Stimulated activated CD4-positive, alpha-beta T cell treated with anti-CD3 and anti-CD28 coated beads, TNF-alpha, amount 100 ng/mL, for 48 hours (primary cell): ENCODE measurements at regions not wholly inside any gene's neighbourhood (a gene's known extent, or its start where the extent isn't known, plus 50 kb on each side); places are given as distances from the start of the nearest gene placed in this dataset.
"Not testable (repeated sequence)": the region's sequence is repeated elsewhere in the genome, so short reads cannot be mapped to it uniquely, and the experiment has no call there.

ENCODE experiments used
- DNase-seq, 3 donors: peaks; one replicate each; pipeline ENCODE4 v3.0.0-alpha.2; 2020; ENCODE audit warnings: low read depth in 3 of 3

DNA sequence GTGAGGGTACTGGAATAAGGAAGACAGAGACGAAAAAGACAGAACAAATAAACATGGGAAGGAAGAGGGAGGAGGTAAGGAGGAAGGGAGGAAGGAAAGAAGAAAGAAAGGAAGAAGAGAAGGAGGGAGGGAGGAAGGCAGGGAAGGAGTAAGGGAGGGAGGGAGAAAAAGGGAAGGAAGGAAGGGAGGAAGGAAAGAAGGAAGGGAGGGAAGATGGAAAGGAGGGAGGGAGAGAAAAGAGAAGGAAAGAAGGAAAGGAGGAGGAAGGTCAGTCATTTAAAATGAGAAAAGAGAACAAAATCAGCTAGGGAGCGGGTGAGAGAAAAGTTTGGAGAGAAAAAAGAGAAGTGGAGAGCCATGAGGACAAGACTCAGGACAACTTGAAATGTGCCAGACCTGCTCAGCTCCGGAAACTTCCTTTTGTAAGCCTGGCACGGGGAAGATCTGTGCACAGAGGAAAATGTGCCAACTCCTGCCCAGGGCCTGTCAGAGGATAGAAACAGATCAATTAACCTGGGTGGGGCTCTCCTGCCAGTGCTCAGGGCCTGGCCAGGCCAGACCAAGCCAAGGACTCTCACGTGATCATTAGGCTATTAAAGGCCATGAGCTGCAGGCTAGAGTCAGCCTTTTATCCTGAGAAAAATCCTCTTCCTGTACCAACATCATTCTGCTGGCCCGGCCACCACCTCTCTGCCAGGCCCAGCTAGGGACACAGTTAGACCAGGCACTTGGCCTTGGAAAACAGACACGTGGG lies 50.1 kb upstream of the BCL6 start:
- no peak for DNase-seq

DNA sequence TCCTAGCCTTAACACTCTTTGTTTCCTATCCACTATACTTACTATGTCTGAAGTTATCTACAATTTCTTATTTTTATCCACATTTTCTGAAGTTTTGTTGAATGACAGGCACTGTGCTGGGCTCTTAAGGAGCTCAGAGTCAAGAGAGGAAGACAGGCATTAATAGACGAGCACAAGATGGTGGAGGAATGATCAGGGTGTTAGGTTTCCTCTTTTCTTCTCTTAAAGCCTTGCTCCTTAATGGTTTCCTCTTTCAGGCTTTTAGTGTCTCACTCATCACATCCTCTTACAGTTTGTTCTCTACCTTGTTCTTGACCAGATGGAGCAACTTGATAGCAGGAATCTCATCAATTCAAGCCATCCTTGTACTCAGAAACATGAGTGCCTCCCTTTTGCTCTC lies 52.9 kb upstream of the BCL6 start:
- DNase-seq, result no peak

DNA sequence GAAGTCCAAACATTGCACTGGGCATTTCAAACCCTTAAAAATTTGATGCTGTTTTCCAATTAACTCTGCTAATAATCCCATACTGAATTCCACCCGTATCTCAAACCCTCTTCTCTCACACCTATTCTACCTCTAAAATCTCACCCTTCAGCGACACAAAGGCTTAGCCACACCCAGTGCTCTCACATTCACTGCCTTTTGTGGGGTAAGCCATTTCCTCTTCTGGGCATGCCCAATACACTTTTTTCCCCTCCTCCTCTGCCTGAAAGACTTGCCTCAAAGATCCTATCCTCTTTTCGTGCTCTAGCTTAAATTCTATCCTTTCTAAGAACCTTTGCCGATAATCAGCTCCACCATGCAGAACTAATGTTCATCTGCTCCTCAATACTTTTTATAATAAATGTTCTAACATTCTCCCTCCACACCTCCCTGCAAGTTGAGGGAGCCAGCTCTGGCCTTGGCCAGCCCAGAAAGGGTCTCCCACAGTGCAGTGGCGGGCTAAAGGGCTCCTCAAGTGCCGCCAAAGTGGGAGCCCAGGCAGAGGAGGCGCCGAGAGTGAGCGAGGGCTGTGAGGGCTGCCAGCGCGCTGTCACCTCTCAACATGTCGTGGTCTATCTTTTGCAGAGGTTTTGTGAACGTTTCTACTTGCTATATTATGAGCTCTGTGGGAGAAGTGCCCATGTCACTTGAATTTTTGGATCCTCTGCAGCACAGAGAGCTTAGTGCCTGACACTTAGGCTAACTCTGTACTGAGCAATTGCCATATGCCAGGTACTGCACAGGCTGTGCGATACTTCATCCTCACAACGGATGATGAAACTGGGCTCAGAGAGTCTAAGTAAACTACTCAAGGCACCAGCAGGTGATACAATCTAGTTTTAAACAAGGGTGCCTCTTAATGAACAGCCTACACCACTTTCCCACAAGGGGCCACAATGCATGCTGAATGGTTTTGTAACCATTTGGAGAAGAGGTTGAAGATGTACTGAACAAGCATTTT lies 53.6 kb upstream of the BCL6 start:
- no peak for DNase-seq

DNA sequence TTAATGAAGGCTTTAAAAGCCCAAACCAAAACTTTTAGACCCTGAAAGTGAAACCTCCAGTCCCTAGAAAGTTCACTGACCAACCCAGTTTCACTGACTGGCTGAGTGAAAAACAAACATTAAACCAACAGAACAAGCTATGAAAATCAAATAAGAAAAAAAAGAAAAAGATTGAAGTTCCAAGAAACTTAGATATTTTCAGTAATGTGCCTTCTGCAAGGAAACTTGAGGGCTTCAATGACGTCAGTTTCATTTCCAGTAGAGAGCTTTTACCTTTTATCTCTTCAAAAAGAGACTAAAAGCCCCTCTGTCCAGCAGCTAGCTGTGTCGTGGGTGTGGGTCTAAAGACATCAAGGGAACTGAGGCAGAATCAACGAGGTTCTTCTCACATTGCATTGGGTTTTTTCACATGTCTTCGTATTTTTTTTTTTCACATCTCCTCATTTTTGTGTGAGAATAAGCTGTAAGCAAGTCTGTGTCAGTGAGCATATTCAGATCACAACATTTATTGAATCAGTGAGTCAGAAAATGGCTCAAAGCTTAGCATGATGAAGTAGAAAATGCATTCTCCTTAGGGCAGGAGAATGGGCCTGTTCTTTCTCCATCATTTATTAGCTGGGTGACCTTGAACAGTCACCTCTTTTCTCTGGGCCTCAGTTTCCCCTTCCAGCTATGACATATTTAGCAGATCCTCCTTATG lies 54.8 kb upstream of the BCL6 start:
- no peak for DNase-seq

DNA sequence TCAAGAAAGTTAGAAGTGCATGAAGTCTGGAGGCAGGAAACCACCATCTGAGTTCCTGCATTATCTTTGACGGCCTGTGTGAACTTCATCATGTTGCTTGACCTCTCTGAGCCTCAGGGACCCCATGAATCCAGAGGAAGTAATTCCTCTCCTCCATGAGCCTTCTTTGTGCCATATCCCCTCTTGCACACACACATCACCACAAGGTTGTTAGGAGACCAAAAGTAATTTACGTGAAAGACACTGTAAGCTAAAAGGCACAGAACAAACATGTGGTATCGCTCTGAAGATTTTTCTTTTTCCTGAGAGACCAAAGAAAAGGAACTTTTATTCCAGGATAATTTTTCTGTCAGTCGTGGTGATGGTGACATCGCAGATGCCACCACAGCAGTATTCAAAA lies 55.9 kb upstream of the BCL6 start:
- DNase-seq, result no peak

DNA sequence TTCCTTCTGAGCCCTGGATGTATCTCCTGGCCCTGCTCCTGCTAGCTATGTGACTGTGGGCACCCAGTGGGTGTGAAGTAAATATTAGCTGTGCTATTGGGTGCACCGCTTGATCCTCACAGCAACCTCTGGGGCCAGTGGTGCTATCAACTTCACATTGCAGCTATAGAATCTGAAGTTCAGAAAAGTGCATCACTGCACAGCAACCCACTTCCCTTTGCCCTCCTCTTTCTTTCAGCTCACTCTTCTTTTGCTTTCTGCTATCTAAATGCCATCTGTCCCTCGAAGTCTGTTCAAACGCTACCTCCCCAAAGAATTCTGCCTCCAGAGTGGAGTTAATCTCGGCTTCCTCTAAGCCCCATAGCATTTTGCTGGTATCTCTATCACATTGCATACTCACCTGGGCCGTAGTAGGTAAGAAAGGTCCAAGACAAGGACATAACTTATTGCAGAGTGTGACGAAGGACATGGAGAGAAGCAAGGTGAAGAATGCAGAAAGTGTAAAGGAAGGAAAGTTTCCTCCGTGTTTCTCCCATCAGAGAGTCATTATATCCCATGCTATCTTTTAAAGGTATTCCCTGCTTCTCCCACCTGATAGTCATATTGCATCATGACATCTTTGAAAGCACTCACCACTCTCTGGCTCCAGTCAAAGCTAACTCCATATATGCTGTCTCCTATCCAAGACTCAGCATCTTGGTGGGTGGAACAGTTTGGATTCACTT lies 57.1 kb upstream of the BCL6 start:
- DNase-seq, result no peak

DNA sequence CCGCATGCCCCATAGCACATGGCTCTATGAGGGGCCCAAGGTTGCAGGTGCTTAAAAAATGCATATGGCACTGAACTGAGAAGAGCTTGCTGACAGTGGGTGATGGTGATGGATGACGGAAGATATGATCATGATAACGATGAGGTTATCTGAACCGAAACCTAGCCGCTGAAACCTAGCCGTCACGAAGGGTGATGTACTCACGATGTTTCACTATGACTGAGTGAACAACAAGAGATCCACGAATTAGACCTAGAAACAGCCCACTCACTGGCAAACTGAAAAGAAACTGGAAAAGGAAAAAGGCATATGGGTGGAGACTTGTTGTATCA lies 57.6 kb upstream of the BCL6 start:
- DNase-seq, result peak; percentile 55 to 75 (median 58)

DNA sequence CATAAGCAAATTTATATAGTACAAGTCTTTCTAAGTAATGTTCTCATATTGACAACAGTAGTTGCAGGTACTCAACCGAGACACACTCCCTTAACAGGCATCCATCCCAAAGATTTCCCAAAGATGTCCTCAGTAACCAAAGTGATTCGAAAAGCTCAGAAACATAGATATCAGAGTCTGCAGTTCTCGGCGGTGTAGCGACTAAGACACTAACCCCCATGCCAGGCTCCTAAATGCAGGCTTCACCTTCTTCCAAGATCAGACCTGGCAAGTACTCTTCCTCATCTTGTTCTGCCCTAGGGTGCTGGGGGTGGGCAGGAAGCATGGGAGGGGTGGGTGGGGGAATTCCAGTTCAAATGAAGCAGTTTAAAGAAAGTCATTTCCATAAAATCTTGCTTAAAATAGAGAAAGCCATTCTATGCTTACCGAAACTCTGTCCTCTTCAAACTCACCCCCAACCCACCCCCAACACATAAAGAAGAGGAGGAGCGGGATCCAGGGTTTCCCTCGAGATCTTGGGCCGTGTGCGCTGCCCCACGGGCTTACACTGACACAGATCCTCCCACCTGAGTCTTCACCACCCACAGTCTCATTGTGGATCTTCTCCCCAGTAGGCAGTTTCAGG lies 59.0 kb upstream of the BCL6 start:
- DNase-seq, result no peak

DNA sequence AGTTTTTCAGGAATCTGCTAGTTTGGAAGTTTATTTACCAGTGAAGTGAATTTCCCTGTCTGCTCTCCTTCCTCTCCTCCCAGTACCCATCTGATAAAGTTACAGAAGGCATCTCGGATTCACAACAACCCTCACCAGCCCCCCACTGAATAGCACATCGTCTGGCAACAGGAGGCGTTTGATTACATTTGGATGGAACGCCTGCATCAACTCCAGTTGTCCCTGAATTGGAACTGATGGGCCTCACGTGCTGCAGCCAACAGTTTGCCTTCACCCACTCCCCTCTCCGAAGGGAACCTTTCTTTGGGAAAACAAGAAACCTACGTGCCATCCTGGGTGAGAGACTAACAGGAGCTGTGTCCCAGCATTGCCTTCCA lies 59.5 kb upstream of the BCL6 start:
- DNase-seq, result no peak

DNA sequence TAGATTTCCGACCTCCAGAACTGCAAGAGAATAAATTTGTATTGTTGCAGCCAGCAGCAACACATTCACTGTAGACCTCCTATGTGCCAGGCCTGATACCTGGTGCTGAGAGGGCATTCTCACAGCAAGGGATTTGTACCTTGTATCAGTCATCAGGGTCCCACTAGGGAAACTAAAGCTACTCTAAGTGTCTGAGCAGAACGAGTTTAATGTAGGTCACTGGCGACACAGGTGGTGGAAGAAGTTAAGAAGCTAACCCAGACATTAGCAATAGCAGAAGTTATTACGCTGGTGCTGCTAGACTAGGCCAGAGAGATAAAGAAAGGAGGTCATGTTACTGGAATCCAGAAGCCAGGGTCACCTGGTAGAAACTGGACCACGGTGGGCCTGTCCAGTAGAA lies 60.5 kb upstream of the BCL6 start:
- DNase-seq, result no peak

DNA sequence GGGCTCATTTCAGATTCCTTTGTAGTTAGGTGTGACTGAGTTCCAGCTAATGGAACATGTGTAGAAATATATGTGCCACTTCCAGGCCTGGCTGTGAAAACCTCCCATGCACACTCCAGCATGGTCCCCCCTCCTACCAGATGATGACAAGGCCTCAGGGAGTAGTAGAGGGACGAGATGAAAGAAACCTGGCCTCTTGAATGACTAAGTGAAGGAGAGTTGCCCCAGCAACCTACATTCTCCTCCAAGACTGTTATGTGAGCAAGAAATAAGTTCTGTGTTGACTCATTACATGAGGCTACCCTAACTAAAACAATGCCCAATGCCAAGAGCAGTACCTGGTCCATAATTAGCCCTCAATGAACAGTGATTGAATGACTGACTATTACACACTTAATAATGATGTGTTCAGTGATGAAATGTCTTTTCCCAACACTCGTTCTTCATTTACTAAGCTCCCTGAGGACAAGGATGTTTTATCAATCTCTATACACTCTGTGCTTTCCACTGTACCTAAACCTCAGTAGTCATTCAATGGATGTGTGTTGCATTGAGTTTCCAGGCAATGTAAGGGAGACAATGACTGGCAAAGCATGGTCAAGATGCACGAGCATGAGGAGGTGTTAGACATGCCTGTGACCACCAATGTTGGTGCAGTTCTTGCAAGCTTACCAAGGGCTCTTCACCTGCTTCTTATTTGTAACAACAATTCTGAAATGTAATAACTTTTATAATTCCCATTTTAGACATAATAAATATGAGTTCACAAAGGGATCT lies 62.0 kb upstream of the BCL6 start:
- peak in 2 of 3 donors; percentile 34 to 59 for DNase-seq

DNA sequence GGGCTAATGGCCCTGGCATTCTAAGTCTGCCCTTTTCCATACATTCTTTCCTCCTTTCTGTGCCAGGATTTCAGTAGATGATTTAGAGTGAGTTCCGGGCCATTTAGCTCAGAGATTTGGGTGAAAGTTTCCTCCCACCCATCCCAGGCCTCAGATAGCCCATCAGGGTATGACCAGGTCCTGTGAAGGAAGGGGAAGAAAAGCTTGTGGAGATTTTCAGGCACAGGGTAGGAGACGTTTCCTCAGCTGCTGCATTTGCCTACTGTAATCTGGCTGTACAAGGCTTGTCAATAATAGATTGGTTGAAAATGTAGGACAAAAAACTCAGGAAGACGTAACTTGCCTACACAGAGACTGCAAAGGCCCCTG lies 63.2 kb upstream of the BCL6 start:
- no peak for DNase-seq

DNA sequence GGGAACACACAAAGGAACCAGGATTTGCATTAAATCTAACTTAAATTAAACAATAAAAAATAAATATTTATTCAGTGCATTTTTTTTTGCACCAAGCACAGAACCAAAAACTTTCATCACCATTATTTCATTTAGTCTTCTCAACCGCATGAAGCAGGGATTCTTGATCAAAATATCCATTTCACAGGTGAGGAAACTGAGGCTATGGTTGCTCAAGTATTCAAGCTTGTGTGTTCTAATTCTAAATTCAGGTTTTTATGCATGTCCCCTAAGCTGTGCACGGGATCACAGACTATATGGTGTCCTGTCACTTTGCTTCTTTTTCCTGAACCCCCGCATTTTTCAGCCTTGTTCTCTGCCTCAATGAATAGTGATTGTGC lies 64.3 kb upstream of the BCL6 start:
- no peak for DNase-seq

DNA sequence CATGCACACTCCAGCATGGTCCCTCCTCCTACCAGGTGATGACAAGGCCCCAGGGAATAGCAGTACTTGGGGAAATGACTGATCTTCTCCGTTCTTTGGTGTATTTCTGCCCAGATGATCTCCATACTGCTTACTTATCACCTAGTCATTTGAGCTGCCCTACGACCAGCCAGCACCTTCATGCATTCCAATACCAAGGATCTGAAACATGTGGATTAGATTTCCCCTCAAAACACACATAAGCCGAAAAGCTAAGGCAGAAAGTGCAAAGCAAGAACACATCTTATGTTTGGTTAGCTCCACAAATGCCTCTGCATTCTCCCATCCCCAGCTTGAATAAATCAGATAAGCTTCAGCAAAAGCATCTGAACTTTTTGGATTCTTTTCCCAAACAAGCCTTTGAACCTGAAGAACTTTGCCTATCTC lies 64.8 kb upstream of the BCL6 start:
- no peak for DNase-seq

DNA sequence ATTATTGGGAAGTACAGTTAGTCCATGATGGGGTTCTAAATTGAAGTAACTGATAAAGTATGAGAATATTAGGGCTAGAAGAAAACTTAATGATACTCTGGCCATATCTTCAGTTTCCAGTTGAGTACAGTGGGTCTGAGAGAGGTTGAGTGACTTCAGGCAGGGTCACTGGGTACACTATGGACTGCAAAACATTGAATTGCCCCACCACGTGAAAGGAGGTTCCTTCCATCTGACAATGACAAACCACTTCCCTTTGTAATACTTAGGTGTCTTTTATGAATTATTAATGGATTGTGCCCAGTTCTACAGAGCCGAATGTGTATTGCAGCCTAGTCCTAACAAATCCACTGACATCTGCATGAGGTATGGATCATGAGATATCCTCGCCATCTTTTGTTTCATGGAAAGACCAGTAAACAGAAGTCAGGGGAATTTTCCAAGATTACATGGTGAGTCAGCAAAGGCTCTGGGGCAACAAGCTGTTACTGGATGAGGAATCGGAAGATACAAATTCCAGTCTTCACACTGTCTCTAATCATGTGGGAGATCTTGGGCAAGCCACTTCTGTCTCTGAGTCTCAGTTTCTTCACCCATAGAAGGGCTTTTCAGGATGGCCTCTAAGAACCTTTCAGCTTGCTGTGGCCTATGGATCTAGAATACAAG lies 66.5 kb upstream of the BCL6 start:
- no peak for DNase-seq

DNA sequence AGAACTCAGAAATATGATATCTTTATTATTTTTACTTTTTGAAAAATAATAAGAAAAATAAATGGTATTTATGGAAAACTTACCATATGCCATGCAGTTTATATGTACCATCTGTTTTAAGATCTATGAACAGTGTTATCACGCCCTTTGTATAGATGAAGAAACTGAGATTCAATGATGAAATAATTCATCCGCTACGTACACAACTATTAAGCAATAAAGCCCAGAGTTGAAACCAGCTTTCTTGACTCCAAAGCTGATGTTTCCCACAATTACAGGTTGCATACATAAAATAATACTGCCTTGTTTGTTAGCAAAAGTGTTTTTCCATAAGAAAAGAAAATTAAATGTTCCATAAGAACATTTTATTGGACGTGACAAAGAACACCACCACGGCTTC lies 67.2 kb upstream of the BCL6 start:
- DNase-seq, result no peak

DNA sequence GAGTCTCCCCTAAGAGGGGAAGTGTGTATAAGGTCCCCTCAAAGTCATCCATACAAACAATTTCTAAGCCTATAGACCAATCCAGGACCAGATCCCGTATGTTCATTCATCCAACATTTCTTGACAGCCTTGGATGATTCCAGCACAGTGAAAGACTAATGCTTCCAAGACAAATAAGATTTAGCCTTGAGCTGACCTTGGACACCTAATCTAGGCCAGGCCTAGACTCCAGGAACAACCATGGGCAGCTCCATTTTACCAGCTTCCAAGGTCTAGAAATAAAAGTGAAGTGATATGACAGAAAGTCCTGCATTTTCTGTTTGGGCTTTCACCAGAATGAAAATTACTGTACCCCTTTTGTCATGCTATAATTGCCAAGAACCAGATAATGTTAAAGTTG lies 67.9 kb upstream of the BCL6 start:
- no peak for DNase-seq

DNA sequence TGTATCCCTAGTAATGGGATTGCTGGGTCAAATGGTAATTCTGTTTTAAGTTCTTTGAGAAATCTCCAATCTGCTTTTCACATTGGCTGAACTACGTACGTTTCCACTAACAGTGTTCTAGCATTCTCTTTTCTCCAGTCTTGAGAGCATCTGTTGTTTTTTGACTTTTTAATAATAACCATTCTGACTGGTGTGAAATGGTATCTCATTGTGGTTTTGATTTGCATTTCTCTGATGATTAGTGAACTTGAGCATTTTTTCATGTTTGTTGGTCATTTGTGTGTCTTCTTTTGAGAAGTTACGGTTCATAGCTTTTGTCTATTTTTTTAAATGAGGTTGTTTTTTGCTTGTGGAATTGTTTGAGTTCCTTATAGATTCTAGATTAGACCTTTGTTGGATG lies 72.5 kb upstream of the BCL6 start:
- DNase-seq, result not testable (repeated sequence)

DNA sequence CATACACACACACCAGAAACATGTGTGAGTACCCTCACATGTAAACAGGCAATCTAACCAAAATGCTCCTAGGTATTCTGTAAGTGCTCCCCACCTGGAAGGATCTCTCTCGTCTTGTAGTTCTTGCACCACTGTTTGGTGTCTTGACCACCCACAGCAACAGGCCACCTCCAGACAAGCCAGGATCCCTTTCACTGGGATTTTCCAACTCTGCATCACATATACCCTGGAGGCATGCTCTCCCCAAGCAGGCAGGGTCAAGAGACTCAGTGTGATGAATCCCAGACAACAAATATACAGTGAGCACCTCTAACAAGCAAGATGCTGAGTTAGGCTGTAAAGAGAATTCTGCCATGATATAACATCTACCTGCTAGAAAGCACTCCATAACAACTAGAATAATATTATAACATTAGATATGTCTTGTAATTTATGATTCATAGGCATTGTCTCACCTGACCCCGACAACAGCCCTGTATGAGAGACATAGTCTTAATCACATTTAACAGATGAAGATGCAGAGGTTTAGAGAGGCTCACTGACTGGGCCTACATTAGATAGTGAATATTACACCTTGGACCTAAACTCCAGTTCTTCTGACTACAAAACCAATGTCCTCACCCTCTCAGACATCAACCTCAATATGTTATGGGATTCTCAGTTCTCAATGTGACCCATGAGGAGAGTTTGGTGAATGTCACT lies 76.5 kb upstream of the BCL6 start:
- no peak for DNase-seq

DNA sequence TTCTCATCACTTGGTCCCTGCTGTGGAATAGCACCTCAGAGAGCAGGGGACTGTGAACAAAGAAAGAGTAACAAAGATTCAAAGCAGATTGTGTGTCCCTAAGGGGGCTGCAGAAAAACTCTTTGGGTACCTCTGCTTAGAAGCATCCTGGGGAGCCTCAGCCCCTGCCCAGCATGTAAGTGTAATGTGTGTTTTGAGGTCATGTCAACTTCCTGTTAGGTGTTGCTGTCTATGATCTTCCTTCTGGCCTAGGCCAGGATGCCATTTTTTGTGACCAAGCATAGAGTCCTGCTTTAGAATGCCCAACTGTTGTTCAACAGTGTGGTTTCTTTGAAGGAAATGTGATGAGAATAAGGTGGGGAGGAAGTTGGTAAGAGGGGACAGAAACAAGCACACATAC lies 77.1 kb upstream of the BCL6 start:
- no peak for DNase-seq
